GM12892 (cell line): ENCODE measurements at regions not wholly inside any gene's neighbourhood (a gene's known extent, or its start where the extent isn't known, plus 50 kb on each side); places are given as distances from the start of the nearest gene placed in this dataset.
"Not testable (repeated sequence)": the region's sequence is repeated elsewhere in the genome, so short reads cannot be mapped to it uniquely, and the experiment has no call there.

Source experiments
- DNase-seq: peaks from one replicate; pipeline ENCODE4 v3.0.0; 2011; ENCODE audit not compliant: insufficient read length
- FAIRE-seq: peaks from 2 replicates; lab custom pipeline; 2011; peaks lifted over from hg19 to GRCh38; lab: Jason Lieb, UNC
- POLR2A ChIP-seq: IDR thresholded peaks from 2 replicates; pipeline ENCODE4 v1.6.1; 2011; ENCODE audit warnings: low read depth, low read length, control low read depth
- POLR2AphosphoS5 ChIP-seq: IDR thresholded peaks from 2 replicates; pipeline ENCODE4 v1.6.1; 2011; ENCODE audit warnings: low read depth, low read length, control low read depth
- TAF1 ChIP-seq: IDR thresholded peaks from 2 replicates; pipeline ENCODE4 v1.6.1; 2011; ENCODE audit warnings: low read depth, mild to moderate bottlenecking, control low read depth, low read length, borderline replicate concordance

- no peak for FAIRE-seq
- DNase-seq: no peak
- TF ChIP-seq POLR2AphosphoS5: no peak
- TF ChIP-seq POLR2A: no peak
- no peak for TF ChIP-seq TAF1
These were observed 259.9 kb upstream of the JADE1 start for GRCh38 chr4:128549636-128550035.

- no peak for FAIRE-seq
- TF ChIP-seq POLR2A (no peak), POLR2AphosphoS5 (no peak), TAF1 (no peak)
- DNase-seq: no peak
These were observed 260.8 kb upstream of the PGRMC2 start for GRCh38 chr4:128548381-128548780.

- FAIRE-seq (no peak), DNase-seq (no peak)
- TF ChIP-seq POLR2A: no peak
- TF ChIP-seq POLR2AphosphoS5: no peak
- TF ChIP-seq TAF1: no peak
These were observed 256.7 kb upstream of the PGRMC2 start for GRCh38 chr4:128544272-128544671.

- FAIRE-seq: no peak
- no peak for DNase-seq
- no peak for TF ChIP-seq POLR2AphosphoS5
- TF ChIP-seq POLR2A: no peak
- no peak for TF ChIP-seq TAF1
These were observed 256.1 kb upstream of the PGRMC2 start for GRCh38 chr4:128543696-128544095.

- DNase-seq (no peak), FAIRE-seq (no peak)
- TF ChIP-seq POLR2A (no peak), TAF1 (no peak), POLR2AphosphoS5 (no peak)
These were observed 254.4 kb upstream of the PGRMC2 start for GRCh38 chr4:128542047-128542446.

GRCh38 chr4:128540122-128540521 lies 252.5 kb upstream of the PGRMC2 start:
- no peak for TF ChIP-seq POLR2A
- no peak for TF ChIP-seq TAF1
- no peak for TF ChIP-seq POLR2AphosphoS5
- FAIRE-seq (no peak), DNase-seq (no peak)

- DNase-seq: no peak
- TF ChIP-seq POLR2AphosphoS5: no peak
- no peak for TF ChIP-seq TAF1
- TF ChIP-seq POLR2A: no peak
- FAIRE-seq: no peak
These were observed 250.7 kb upstream of the PGRMC2 start for GRCh38 chr4:128538111-128538882.

GRCh38 chr4:128536746-128537145 lies 249.1 kb upstream of the PGRMC2 start:
- DNase-seq (no peak), FAIRE-seq (no peak)
- TF ChIP-seq POLR2AphosphoS5: no peak
- no peak for TF ChIP-seq TAF1
- TF ChIP-seq POLR2A: no peak

GRCh38 chr4:128535510-128535909 lies 247.9 kb upstream of the PGRMC2 start:
- FAIRE-seq, DNase-seq: not testable (repeated sequence)

- no peak for FAIRE-seq
- no peak for TF ChIP-seq POLR2AphosphoS5
- no peak for TF ChIP-seq TAF1
- no peak for TF ChIP-seq POLR2A
- DNase-seq: no peak
These were observed 241.4 kb upstream of the PGRMC2 start for GRCh38 chr4:128528793-128529553.

- no peak for TF ChIP-seq POLR2A
- no peak for FAIRE-seq
- no peak for DNase-seq
These were observed 240.4 kb upstream of the PGRMC2 start for GRCh38 chr4:128527946-128528576.
